GM19324 (cell line): ENCODE measurements at regions not wholly inside any gene's neighbourhood (a gene's known extent, or its start where the extent isn't known, plus 50 kb on each side); places are given as distances from the start of the nearest gene placed in this dataset.
"Not testable (repeated sequence)": the region's sequence is repeated elsewhere in the genome, so short reads cannot be mapped to it uniquely, and the experiment has no call there.

Experiments
- ATAC-seq: cut with Tn5 transposase; IDR thresholded peaks from one replicate; pipeline ENCODE4 v1.9.1; 2021; ENCODE audit warnings: mild to moderate bottlenecking, moderate library complexity; ENCODE audit not compliant: unreplicated experiment, low FRiP score

DNA sequence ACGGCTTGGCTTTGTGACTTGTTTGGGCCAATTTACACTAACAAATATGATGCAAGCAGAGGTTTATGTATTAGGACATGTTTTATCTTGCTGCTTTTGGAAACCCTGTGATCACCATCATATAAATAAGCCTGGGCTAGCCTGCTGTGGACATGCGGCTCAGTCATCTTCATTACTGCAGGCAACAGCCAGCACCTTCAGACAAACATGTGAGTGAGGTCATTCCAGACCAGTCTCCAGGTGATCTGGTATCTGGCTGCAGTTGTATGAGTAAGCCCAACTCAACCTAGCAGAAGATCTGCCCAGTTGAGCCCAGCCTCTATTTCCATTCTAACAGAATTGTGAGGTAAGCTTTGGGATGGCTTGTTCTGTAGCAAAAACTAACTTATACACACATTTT lies 254.6 kb upstream of the ATP5MC3 start:
- no peak for ATAC-seq

DNA sequence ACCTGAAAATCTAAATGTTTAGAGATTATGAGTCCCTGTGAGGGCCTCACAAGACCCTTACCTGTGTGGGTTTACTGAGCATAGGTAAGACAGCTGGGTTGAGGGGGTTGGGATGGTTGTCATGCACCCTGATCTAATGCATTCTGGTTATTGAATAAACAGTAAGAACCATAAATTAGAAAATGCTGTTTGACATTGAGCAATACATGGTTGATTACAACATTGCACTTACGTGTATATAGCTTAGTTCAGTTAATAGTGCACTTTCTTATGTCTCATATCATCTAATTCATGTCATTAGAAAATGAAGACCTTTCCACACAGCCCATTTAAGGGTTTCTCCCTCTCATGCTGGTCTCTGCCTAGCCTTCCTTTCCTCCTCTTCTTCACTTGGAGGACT lies 253.5 kb upstream of the ATP5MC3 start:
- no peak for ATAC-seq

DNA sequence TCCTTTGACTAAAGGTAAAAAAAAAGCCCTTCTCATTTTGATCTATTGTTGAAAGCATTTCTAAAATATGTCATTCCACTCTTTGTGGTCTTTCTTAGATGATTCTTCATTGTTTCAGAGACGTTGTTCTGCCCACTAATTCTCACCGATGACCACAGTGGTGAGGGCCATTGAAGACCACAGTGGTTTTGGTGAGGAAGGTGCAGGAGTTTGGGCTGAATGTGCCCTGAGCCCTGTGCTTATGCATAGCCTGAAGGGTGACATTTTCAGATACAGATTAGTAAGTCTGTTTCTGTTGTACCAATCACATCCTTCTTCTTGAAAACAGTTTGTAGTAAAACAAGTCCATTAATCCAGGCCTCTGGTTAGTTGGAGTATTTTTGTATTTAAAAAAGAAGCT lies 251.3 kb upstream of the ATP5MC3 start:
- ATAC-seq = no peak

DNA sequence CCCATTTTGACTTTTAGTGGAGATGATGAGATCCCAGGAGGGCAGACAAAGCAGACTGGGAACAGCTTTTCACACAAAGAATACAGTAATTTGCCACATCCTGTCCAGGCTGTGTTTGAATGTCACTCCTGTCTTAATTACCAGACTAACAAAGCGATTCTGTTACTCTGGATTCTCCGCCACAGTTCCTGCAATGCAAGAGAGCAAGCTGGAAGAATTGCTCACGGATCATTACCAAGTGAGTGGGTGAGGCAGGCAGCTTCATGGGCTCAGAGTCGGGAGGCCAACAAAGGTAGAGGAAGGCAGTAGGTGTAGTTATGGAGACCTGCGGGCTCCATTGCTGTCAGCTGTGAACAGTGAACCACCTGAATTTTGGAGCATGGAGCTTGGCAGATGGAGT lies 250.5 kb upstream of the ATP5MC3 start:
- ATAC-seq = no peak

DNA sequence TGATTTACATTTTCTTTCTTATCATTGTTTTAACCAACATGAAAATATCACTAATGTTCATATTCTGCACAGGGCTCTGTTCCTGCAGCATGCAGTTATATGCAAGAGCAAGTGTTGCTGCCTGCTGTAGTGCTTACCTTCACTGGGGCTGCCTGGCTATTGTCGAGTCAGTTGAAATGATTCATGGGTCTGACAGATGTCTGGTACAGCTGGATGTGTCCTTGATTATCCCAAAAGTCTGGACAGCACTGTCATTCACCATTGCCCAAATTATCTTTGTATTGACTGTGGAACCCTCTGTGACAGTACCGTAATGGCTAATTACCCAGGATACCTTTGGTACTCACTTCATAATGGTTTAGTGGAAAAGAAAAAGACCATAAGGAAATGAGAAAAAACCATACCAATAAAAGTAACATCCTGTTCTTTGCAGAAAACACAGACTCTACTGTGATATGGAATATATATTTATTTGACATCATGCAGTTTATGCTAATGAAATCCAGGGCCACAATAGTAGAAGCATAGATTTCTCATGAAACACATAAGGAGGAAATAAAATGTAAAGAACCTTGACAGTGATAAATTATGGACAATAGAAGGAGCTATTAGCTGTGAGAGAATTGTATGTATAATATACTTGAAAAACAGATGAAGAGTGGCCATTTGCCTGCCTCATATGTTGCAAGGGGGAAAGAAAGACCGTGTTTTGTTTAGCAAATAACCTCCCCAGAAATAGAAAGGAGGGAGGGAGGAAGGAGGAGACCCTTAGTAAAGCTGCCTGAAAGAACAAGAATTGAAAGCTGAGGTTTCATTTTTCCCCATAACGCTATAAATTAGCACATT lies 249.8 kb upstream of the ATP5MC3 start:
- no peak for ATAC-seq

DNA sequence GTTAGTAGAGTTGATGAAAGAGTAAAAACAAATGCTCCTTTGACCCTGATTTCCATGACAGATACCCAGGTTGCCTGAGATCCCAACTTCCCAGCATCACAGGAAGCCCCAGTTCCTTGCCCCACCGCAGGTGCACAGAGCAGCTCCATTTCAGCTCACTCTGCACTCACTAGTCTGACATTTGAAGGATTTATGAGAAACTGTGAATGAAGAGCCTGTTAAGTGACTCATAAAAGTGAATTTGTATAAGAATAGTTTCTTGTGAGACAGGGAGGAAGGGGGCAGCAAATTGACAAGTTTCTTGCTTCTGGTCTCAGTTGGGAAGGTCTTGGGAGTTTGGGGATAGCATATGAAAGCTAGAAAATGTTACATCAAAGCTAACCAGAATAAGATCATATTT lies 248.7 kb upstream of the ATP5MC3 start:
- ATAC-seq = no peak

DNA sequence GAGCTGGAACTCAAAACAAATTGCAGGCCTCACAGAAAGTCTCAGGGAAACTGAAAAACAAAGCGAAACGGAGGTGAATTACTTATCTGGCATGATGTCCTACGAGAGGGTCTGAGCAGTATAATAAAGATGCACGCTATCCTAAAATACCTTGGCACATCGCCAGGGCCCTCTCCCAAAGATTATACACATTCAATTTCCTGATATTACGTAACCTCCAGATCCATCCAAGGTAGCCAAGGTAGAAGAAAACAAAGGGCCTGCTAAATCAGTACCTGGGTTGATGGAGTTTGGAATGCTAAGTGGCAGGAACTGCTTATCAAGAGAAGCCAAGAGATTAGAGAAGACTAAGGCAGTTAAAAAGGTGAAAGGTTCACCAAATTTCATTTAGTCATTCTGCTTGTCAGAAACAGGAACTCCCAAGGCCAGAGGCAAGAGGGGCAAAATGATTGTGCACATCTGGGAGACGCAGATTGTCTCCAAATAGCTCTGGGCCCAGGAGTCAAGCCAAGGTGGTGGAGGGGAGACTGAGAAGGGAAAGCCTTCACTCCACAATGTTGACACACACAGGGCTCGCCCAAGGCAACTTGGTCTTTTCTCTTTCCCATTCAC lies 236.8 kb upstream of the ATP5MC3 start:
- no peak for ATAC-seq

DNA sequence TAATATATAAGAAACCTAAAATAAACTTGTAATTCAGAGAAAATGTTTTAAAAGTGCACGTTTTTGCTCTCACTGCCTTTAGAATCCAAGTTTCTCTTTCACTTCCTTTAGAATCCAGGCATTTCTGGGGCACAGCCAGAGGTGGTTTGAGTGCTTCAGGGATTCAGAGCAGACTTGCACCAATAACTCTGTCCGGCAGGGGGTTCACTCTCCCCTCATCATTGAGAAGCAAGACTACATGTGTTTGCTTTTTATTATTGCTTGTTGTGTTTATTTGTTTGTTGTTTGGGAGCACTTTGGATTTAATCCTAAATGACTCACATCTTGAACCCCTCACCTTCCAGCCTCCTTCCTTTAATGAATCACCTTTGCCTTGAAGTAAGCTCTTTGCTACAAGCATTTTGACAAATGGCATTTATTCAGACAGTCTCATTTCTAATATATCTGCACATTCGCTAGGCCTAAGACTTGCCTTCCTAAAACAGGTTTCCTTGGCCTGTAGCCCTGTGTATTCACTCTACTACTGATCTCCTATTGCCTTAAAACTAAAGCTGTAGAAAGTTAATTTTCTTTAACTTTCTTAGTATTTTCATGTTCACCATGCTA lies 233.5 kb upstream of the ATP5MC3 start:
- no peak for ATAC-seq

DNA sequence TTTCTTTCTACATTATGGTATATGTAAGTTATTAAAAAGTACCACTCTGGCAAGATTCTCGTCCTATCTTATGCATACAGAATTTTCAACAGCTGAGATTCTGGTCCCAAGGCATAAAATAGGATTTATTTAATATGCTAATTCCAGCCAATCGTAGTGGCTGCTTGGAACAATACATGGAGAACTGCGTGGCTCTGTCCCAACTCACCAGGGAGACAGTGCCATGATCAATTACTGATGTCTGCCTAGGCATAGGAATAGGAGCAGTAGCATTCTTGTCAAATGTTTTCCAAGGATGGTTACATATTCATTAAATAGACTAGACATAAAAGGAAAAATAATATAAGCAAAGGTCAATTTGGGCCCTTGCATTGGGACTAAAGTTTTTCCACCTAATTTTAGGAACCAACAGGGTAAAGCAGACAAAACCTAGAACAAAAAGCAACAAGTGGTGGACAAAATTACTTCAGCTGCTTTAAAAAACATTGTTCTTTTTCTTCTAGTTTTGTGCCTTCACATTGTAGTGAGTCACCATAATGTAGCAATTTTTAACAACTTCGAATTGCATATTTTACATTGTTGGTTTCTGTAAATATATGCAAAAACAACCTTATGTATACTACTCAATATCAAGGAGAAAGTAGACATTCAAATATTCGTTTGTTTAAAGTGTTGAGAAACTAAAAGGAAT lies 232.8 kb upstream of the ATP5MC3 start:
- ATAC-seq = no peak

DNA sequence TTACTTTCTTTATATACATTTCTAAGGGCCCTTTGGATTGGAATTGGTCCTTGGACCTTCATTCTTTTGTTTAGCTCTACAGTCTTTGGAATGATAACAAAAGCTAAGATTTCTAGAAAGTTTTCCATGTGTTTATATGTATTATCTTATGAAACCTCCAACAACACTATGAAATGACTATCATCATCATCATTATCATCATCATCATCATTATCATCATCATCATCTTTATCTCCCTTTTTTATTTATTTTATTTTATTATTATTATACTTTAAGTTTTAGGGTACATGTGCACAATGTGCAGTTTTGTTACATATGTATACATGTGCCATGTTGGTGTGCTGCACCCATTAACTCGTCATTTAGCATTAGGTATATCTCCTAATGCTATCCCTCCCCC lies 229.4 kb upstream of the ATP5MC3 start:
- not testable (repeated sequence) for ATAC-seq

DNA sequence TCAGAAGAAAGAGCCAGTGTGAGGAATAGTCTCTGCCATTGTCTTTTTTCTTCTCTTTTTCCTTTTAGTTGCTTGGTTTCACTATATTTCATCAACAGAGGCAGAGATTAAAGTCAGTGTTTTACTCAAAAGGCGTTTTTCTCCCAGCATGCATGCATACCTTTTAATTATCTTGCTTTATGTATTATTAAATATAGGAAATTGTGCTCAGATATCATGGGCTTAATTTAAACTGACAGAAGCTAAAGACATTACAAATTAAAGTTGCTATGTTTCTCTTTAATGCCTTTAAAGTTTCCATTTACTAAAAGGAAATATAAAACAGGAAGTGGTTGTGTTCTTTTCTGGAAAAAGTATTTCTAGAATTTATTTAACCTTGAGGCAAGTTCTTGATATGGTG lies 223.3 kb upstream of the ATP5MC3 start:
- no peak for ATAC-seq

DNA sequence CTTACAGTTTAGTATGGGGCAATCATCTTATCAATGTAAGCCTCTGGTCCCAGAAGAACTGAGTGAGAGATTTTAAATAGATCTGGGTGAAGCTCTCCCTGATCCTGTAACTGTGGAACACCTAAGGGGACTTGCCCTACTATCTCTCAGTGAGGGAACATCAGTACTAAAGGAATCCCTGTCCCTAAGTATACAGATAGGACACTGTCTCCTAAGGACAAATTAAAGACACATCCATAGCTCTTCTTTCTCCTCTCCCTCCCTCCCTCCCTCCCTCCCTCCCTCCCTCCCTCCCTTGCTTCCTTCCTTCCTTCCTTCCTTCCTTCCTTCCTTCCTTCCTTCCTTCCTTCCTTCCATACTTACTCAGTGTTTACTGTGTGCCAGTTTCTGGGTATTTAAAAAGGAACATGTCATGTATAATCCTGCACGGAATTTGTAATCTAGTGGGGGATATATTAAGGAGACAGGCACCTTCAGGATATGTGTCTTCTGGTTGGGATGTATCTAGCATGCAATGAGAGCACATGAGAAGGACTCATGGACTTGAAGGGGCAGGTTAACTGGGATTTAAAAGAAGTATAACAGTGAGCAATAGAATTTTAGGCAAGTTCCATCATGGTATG lies 222.2 kb upstream of the ATP5MC3 start:
- no peak for ATAC-seq

DNA sequence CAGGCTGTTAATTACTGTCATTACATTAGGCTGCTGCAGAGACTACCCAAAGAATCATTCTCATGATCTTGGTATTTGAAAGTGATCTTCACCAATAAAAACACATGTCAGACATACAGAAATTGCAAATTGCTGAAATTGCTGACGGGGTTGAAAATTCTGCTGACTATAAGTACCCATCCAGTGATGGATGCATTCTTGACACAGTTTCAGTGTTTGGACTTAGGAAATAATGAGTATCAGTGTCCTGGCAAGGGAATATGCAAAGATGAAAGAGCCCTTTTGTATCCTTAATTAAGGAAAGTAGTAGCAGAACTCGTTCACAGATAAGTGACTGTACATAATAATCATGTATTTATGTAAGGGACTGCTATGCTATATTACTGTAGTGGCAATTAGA lies 221.1 kb upstream of the ATP5MC3 start:
- ATAC-seq = no peak

DNA sequence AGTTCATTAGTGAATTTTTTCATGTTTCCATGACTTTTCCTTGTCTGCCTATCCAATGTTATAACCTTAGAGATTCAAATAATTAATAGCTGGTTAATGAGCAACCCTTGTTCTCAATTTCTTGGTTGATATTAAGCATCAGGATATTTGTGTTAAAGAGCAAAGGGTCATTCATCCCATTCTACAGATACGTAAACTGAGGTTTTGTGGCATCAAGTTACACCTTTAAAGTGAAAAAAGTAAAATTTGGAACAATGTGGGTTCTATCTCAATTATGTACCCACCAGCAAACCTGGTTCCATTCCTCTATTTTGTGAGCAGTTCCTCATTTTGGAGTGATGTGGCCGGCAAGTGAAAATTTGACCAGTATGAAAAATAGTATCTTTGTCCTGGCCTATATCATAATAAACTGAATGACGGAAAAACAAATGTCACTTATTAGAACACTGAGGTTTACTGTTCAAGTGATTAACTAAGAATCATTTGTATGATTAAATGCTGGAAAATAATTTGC lies 220.5 kb upstream of the ATP5MC3 start:
- no peak for ATAC-seq

DNA sequence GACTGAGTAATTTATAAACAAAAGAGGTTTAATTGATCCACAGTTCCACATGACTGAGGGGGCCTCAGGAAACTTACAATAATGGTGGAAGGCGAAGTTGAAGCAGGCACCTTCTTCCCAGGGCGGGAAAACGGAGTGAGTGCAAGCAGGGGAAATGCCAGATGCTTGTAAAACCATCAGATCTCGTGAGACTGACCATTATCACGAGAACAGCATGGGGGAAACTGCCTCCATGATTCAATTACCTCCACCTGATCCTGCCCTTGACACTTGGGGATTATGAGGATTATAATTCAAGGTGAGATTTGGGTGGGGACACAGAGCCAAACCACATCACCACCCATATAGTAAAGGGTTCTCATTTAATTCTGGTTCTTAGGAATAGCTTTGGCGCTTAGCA lies 219.5 kb upstream of the ATP5MC3 start:
- ATAC-seq = no peak

DNA sequence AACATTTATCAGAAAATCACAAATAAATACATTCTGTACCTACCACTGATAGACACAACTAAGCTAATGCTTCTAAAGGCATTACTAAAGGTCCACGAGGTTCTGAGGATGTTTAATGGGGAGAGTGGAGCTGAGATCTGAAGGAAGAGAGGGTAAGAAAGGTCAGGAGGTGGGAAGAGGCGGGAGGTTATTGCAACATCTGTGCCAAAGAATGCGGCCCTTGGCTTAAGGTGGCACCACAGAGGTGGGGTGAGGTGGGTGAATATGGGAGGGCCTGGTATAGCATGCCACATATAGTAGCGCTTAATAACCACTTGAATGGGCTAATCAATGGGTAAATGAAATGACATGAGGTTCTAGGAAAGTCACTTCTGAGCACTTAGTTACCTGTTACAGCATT lies 217.8 kb upstream of the ATP5MC3 start:
- ATAC-seq = no peak

DNA sequence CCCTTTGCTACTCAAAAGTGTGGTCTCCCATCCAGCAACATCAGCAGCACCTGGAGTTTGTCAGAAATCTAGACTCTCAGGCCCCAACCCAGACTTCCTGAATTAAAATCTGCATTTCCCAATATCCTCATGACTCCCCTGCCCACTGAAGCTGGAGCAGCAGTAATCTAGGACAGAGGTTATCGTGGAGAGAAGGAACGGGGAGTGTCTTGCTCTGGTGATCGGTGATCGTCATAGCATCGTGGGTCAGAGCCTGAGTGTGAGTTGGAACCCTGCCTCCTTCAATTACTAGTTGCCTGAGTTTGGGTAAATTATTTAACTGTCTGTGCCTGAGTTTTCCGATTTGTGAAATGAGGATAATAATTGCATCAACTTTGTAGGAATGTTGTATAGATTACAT lies 217.3 kb upstream of the ATP5MC3 start:
- no peak for ATAC-seq

DNA sequence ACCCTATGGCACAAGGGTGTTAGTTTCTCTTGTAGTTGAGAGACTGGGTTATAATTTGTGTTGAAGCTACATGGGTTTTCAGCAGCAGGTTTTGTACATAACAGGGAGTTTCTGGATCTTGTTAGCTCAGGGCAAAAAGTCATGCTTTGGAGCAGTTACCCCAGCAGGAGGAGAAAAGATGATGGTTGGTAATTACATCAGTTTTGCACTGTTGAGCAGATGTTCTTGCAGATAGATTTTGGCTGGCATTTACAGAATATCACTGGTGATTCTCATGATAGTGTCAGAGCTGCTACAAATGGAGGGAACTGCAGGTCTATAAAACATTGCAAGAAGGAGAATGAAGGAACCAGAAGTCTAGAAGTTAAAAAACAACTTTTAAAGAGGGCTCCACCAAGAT lies 215.2 kb upstream of the ATP5MC3 start:
- no peak for ATAC-seq

DNA sequence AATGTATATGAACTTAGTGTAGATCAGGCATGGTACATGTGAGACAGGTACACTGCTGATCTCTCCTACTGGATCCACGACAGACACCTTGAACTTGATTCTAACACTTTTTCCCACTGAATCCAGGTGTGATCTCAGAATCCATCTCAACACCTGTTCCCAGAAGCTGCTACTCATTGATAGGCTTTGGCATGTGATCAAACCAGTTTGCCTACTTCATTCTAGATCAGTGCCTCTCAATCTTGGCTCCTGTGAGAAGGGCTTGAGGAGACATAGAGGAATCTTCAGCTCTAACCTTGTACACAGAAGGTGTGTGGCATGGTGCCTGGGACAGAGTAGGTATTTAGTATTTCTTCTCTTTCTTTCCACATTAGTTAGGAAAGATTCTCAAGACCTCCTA lies 212.3 kb upstream of the ATP5MC3 start:
- no peak for ATAC-seq

DNA sequence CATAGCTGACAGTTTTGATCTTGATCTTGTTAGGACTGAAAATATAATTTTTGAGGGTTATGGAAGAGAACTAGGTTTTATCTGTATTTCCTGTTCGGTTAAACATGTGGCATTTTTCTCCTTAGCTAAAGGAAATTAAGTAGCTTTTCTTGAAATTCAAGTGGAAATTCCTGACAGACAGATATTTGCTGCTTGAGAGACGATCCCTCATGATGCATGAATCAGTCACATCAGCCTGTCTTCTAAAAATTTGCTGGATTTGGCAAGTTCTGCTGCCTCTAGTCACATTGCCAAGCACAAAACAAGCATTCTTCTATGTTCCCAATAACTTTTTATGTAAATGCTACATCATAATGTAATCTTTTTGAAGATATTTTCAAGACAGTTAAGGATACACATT lies 201.8 kb upstream of the ATP5MC3 start:
- no peak for ATAC-seq

DNA sequence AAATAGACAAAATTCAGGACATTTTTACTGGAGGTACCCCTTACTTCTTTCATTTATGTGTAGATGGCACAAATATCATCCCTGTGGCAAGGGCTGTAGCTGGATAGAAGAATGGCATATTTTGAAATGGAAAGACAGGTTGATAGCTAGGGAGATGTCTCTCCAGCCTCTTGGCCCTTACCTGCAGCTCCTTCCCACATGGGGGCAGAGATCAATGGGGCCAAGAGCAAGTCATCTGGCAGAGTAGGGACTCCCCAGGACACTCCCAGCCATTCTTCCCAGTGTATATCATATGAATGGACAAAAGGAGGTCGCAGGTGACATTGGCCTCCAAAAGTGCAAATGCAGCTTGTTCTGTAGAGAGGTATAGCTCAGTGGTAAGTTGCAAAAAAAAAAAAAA lies 192.2 kb upstream of the ATP5MC3 start:
- no peak for ATAC-seq
